ENCODE measurements at regions not wholly inside any gene's neighbourhood (a gene's known extent, or its start where the extent isn't known, plus 50 kb on each side); places are given as distances from the start of the nearest gene placed in this dataset.

- no peak for TF ChIP-seq CTCF (IDR thresholded peaks at IDR 0.05; ENCODE audit: low read depth, low read length)
- H3K4me3 ChIP-seq (replicated peaks in 1 of 2; ENCODE audit: low read depth in 2 of 2, low read length in 2 of 2): no peak overlapping the region
- DNase-seq (ENCODE audit: low read depth in 2 of 2): no peak
These were observed 211.1 kb upstream of the C21orf91 start for GRCh38 chr21:18030248-18030647.

- DNase-seq (ENCODE audit: low read depth in 2 of 2): no peak
- no peak overlapping the region for H3K4me3 ChIP-seq (replicated peaks in 1 of 2; ENCODE audit: low read depth in 2 of 2, low read length in 2 of 2)
- no peak for TF ChIP-seq CTCF (IDR thresholded peaks at IDR 0.05; ENCODE audit: low read depth, low read length)
These were observed 207.2 kb upstream of the C21orf91 start for GRCh38 chr21:18026359-18026758.

- DNase-seq (ENCODE audit: low read depth in 2 of 2): no peak
- no peak for TF ChIP-seq CTCF (IDR thresholded peaks at IDR 0.05; ENCODE audit: low read depth, low read length)
- H3K4me3 ChIP-seq (replicated peaks in 1 of 2; ENCODE audit: low read depth in 2 of 2, low read length in 2 of 2): no peak overlapping the region
These were observed 204.6 kb upstream of the C21orf91 start for GRCh38 chr21:18023711-18024110.

GRCh38 chr21:18023157-18023556, 204.0 kb upstream of the C21orf91 start:
- H3K4me3 ChIP-seq (replicated peaks in 1 of 2; ENCODE audit: low read depth in 2 of 2, low read length in 2 of 2): no peak overlapping the region
- no peak for DNase-seq (ENCODE audit: low read depth in 2 of 2)
- no peak for TF ChIP-seq CTCF (IDR thresholded peaks at IDR 0.05; ENCODE audit: low read depth, low read length)

- TF ChIP-seq CTCF (IDR thresholded peaks at IDR 0.05; ENCODE audit: low read depth, low read length): no peak
- H3K4me3 ChIP-seq (replicated peaks in 1 of 2; ENCODE audit: low read depth in 2 of 2, low read length in 2 of 2): no peak overlapping the region
- no peak for DNase-seq (ENCODE audit: low read depth in 2 of 2)
These were observed 188.0 kb upstream of the C21orf91 start for GRCh38 chr21:18007121-18007520.

GRCh38 chr21:18006691-18007090, 187.5 kb upstream of the C21orf91 start:
- no peak overlapping the region for H3K4me3 ChIP-seq (replicated peaks in 1 of 2; ENCODE audit: low read depth in 2 of 2, low read length in 2 of 2)
- no peak for DNase-seq (ENCODE audit: low read depth in 2 of 2)
- no peak for TF ChIP-seq CTCF (IDR thresholded peaks at IDR 0.05; ENCODE audit: low read depth, low read length)

GRCh38 chr21:18002393-18002792, 183.2 kb upstream of the C21orf91 start:
- H3K4me3 ChIP-seq (replicated peaks in 1 of 2; ENCODE audit: low read depth in 2 of 2, low read length in 2 of 2): no peak overlapping the region
- DNase-seq (ENCODE audit: low read depth in 2 of 2): no peak
- no peak for TF ChIP-seq CTCF (IDR thresholded peaks at IDR 0.05; ENCODE audit: low read depth, low read length)
